Fibroblast of mammary gland (primary cell): ENCODE measurements at regions not wholly inside any gene's neighbourhood (a gene's known extent, or its start where the extent isn't known, plus 50 kb on each side); places are given as distances from the start of the nearest gene placed in this dataset.

Source experiments
- DNase-seq: peaks from one replicate; pipeline ENCODE4 v3.0.0-alpha.2; 2010; ENCODE audit warnings: low read depth
- H3K4me3 ChIP-seq: 2 replicates; pipeline ENCODE4 v1.5.1; 2011; ENCODE audit warnings: low read depth, mild to moderate bottlenecking, low read length, moderate library complexity; ENCODE audit not compliant: control insufficient read depth
- CTCF ChIP-seq: conservative IDR thresholded peaks from 2 replicates; pipeline ENCODE4 v1.5.1; 2011; ENCODE audit warnings: low read depth, low read length, inconsistent platforms; ENCODE audit not compliant: control insufficient read depth, insufficient read depth

GRCh38 chr2:129457277-129457818 lies 522.1 kb upstream of the RAB6C start:
- TF ChIP-seq CTCF, result no peak
- no peak overlapping the region for H3K4me3 ChIP-seq
- DNase-seq, result no peak

DNA sequence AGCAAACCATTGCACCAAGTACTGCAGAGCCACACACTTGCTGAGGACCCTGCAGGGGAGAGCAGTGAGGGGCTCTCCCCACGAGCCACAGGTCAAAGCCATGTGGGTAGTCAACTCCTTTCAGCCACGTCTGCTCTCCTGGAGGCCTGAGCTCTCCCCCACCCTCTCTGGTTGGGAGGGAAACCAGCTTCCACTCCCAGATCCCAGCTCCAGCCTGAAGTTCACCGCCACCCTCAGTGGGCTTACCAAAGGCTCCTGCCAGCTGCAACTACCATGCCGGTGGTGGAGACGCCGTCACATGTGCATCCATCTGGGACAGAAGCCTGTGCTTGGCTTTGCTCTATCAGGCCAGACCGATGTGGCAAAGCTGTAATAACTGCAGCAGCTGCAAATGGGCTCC lies 521.5 kb upstream of the RAB6C start:
- no peak overlapping the region for H3K4me3 ChIP-seq
- DNase-seq, result no peak
- no peak for TF ChIP-seq CTCF

DNA sequence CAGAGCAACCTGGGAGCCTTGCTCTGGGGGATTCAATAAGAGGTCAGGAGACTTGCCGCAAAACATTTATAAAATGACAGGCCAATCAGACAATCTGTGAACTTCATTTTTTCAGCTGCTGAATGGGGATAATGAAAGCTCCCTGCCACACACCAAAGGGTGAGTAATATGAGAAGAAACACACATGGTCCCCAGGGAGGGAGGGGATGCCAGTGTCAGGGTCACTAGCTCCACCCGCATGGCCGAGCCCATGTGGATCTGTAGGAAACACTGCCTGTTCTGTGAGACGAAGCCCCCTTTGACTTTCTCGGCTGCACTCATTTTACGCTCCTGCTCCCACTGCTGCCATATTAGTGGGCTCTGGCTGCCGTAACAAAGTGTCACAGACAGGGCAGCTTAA lies 521.0 kb upstream of the RAB6C start:
- no peak for DNase-seq
- no peak for TF ChIP-seq CTCF
- H3K4me3 ChIP-seq, result no peak overlapping the region

GRCh38 chr2:129459200-129459876 lies 520.1 kb upstream of the RAB6C start:
- TF ChIP-seq CTCF, result no peak
- no peak overlapping the region for H3K4me3 ChIP-seq
- DNase-seq, result no peak

DNA sequence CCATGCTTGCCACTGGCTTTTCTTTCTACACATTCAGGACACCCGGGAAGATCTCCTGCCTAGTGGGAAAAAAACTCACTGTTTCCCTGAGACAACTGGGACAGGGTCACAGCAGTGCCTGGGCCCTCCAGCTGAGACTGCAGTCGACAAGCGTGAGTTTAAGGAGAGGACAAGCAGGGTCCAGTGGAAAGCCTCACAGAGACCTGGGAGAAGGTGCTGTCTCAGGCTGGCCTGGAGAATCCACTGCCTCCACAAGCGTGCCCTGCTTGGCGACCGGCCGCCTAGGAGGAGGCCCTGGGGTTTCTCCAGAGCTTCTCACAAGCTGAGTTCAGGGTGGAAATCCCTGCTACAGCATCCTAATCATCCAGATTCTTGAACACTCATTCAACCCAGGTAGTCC lies 519.6 kb upstream of the RAB6C start:
- H3K4me3 ChIP-seq, result no peak overlapping the region
- no peak for TF ChIP-seq CTCF
- no peak for DNase-seq

GRCh38 chr2:129460299-129461198 lies 518.9 kb upstream of the RAB6C start:
- no peak for TF ChIP-seq CTCF
- no peak for DNase-seq
- H3K4me3 ChIP-seq, result no peak overlapping the region
